ENCODE measurements at regions not wholly inside any gene's neighbourhood (a gene's known extent, or its start where the extent isn't known, plus 50 kb on each side); places are given as distances from the start of the nearest gene placed in this dataset.

DNA sequence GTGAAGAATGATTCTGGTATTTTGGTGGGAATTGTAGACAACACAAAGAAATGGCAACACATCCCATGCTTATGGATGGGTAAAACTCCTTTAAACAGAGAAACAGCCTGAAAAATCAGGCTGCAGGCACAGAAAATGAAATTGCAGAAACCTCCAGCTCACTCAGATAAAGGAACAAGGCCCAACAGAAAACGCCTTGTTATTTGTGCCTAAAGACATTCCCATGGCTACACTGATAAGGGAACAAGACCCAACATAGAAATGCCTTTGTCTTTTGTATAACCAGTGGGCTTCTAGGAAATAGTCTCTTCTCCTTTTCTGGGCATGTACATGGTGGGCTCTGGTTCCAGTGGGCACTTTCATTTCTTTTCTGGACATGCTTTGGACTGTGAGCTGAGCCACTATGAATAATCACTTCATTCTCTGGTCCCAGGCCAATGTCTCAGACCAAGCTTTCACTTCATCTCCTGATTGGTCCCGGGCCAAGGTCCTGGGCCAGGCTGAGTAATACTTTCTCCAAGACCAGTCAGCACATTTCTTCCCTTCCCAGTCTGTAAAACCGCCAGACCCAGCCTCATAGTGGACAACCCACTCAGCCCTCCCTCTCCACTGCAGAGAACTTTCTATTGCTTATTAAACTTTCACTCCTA, 160.5 kb downstream of the TBX22 start:
- no peak overlapping the region for H2AFZ ChIP-seq (ENCODE audit: low read length)
- no peaks in the 10 kb centered on the region for H3K9me3 ChIP-seq (ENCODE audit: control insufficient read depth, insufficient read depth, low read depth, low read length)
- H3K27me3 ChIP-seq (ENCODE audit: control insufficient read depth, insufficient read depth, low read length), result no peaks in the 10 kb centered on the region
- no peak for TF ChIP-seq EZH2 (IDR thresholded peaks at IDR 0.05; ENCODE audit: low read length, missing control alignments)
- TF ChIP-seq, protein P1, sequence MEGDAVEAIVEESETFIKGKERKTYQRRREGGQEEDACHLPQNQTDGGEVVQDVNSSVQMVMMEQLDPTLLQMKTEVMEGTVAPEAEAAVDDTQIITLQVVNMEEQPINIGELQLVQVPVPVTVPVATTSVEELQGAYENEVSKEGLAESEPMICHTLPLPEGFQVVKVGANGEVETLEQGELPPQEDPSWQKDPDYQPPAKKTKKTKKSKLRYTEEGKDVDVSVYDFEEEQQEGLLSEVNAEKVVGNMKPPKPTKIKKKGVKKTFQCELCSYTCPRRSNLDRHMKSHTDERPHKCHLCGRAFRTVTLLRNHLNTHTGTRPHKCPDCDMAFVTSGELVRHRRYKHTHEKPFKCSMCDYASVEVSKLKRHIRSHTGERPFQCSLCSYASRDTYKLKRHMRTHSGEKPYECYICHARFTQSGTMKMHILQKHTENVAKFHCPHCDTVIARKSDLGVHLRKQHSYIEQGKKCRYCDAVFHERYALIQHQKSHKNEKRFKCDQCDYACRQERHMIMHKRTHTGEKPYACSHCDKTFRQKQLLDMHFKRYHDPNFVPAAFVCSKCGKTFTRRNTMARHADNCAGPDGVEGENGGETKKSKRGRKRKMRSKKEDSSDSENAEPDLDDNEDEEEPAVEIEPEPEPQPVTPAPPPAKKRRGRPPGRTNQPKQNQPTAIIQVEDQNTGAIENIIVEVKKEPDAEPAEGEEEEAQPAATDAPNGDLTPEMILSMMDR (conservative IDR thresholded peaks at IDR 0.05 in 1 of 2, IDR thresholded peaks at IDR 0.05 in 1 of 2; ENCODE audit: low read depth in 1 of 2, low read length in 2 of 2), result no peak
- no peaks in the 10 kb centered on the region for H3K4me1 ChIP-seq (ENCODE audit: control insufficient read depth, extremely low read depth, insufficient read depth, low read length)
- H3K27ac ChIP-seq (ENCODE audit: insufficient read depth, low read length), result no peak overlapping the region
- no peak for DNase-seq (ENCODE audit: low read depth in 2 of 2)
- H3K9ac ChIP-seq (ENCODE audit: insufficient read depth, low read length), result no peak overlapping the region
- no peaks in the 10 kb centered on the region for H4K20me1 ChIP-seq (ENCODE audit: control insufficient read depth, extremely low read depth, insufficient read depth, low read length)
- no peak overlapping the region for H3K4me3 ChIP-seq (replicated peaks in 1 of 4; ENCODE audit: control extremely low read depth in 1 of 4, insufficient read depth in 1 of 4, low read depth in 3 of 4, low read length in 4 of 4)
- no peaks in the 10 kb centered on the region for H3K79me2 ChIP-seq (ENCODE audit: control insufficient read depth, insufficient read depth, low read length)
- no peaks in the 10 kb centered on the region for H3K36me3 ChIP-seq (ENCODE audit: control insufficient read depth, insufficient read depth, low read length)
- no peak overlapping the region for H3K4me2 ChIP-seq (ENCODE audit: extremely low read depth, insufficient read depth, low read length)

DNA sequence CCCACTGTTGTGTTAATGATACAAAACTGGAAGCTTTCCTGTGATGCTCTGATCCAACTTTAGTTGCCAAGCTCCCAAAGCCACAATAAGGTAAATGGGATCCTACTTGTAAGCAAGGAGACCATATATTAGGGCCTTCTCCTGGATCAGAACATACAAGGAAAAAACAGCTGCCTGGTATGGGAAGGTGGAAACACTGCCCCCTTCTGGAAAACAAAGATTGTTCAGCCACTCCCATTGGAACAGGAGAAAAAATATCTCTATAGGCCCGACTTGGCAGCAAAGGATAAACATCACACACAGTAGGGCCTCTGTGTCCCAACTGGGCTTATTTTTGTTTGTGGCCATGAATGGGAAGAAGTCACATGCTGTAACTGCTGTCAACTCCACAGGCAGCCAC, 166.5 kb downstream of the TBX22 start:
- no peaks in the 10 kb centered on the region for H3K4me1 ChIP-seq (ENCODE audit: control insufficient read depth, extremely low read depth, insufficient read depth, low read length)
- H3K79me2 ChIP-seq (ENCODE audit: control insufficient read depth, insufficient read depth, low read length), result no peaks in the 10 kb centered on the region
- H3K27me3 ChIP-seq (ENCODE audit: control insufficient read depth, insufficient read depth, low read length), result no peaks in the 10 kb centered on the region
- TF ChIP-seq, protein P1 (conservative IDR thresholded peaks at IDR 0.05 in 1 of 2, IDR thresholded peaks at IDR 0.05 in 1 of 2; ENCODE audit: low read depth in 1 of 2, low read length in 2 of 2), result no peak
- TF ChIP-seq EZH2 (IDR thresholded peaks at IDR 0.05; ENCODE audit: low read length, missing control alignments), result no peak
- no peaks in the 10 kb centered on the region for H3K9me3 ChIP-seq (ENCODE audit: control insufficient read depth, insufficient read depth, low read depth, low read length)
- no peak overlapping the region for H3K9ac ChIP-seq (ENCODE audit: insufficient read depth, low read length)
- no peaks in the 10 kb centered on the region for H4K20me1 ChIP-seq (ENCODE audit: control insufficient read depth, extremely low read depth, insufficient read depth, low read length)
- no peak overlapping the region for H3K4me2 ChIP-seq (ENCODE audit: extremely low read depth, insufficient read depth, low read length)
- DNase-seq (ENCODE audit: low read depth in 2 of 2), result no peak
- no peak overlapping the region for H3K4me3 ChIP-seq (replicated peaks in 1 of 4; ENCODE audit: control extremely low read depth in 1 of 4, insufficient read depth in 1 of 4, low read depth in 3 of 4, low read length in 4 of 4)
- no peaks in the 10 kb centered on the region for H3K36me3 ChIP-seq (ENCODE audit: control insufficient read depth, insufficient read depth, low read length)
- no peak overlapping the region for H2AFZ ChIP-seq (ENCODE audit: low read length)
- no peak overlapping the region for H3K27ac ChIP-seq (ENCODE audit: insufficient read depth, low read length)

DNA sequence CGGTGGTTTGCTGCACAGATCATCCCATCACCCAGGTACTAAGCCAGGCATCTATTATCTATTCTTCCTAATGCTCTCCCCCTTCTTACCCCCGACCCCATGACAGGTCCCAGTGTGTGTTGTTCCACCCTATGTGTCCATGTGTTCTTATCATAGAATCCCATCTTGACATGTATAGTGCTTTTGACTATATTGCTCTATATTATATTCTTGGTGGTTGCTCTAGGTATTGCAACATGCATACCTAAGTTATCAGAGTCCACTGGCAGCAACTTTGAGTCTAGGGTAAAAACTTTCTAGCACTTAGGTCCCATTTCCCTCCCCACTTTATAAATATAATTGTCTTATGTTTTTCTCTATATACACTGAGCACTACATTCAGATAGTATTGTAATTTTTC, 170.3 kb downstream of the TBX22 start:
- no peak overlapping the region for H3K27ac ChIP-seq (ENCODE audit: insufficient read depth, low read length)
- H3K36me3 ChIP-seq (ENCODE audit: control insufficient read depth, insufficient read depth, low read length), result no peaks in the 10 kb centered on the region
- no peaks in the 10 kb centered on the region for H4K20me1 ChIP-seq (ENCODE audit: control insufficient read depth, extremely low read depth, insufficient read depth, low read length)
- no peak overlapping the region for H3K4me2 ChIP-seq (ENCODE audit: extremely low read depth, insufficient read depth, low read length)
- DNase-seq (ENCODE audit: low read depth in 2 of 2), result no peak
- no peaks in the 10 kb centered on the region for H3K79me2 ChIP-seq (ENCODE audit: control insufficient read depth, insufficient read depth, low read length)
- no peak overlapping the region for H3K4me3 ChIP-seq (replicated peaks in 1 of 4; ENCODE audit: control extremely low read depth in 1 of 4, insufficient read depth in 1 of 4, low read depth in 3 of 4, low read length in 4 of 4)
- no peaks in the 10 kb centered on the region for H3K9me3 ChIP-seq (ENCODE audit: control insufficient read depth, insufficient read depth, low read depth, low read length)
- no peak overlapping the region for H2AFZ ChIP-seq (ENCODE audit: low read length)
- H3K27me3 ChIP-seq (ENCODE audit: control insufficient read depth, insufficient read depth, low read length), result no peaks in the 10 kb centered on the region
- TF ChIP-seq, protein P1 (conservative IDR thresholded peaks at IDR 0.05 in 1 of 2, IDR thresholded peaks at IDR 0.05 in 1 of 2; ENCODE audit: low read depth in 1 of 2, low read length in 2 of 2), result no peak
- TF ChIP-seq EZH2 (IDR thresholded peaks at IDR 0.05; ENCODE audit: low read length, missing control alignments), result no peak
- H3K4me1 ChIP-seq (ENCODE audit: control insufficient read depth, extremely low read depth, insufficient read depth, low read length), result no peaks in the 10 kb centered on the region
- no peak overlapping the region for H3K9ac ChIP-seq (ENCODE audit: insufficient read depth, low read length)
